ENCODE measurements at regions not wholly inside any gene's neighbourhood (a gene's known extent, or its start where the extent isn't known, plus 50 kb on each side); places are given as distances from the start of the nearest gene placed in this dataset.
"Not testable (repeated sequence)": the region's sequence is repeated elsewhere in the genome, so short reads cannot be mapped to it uniquely, and the experiment has no call there.

DNA sequence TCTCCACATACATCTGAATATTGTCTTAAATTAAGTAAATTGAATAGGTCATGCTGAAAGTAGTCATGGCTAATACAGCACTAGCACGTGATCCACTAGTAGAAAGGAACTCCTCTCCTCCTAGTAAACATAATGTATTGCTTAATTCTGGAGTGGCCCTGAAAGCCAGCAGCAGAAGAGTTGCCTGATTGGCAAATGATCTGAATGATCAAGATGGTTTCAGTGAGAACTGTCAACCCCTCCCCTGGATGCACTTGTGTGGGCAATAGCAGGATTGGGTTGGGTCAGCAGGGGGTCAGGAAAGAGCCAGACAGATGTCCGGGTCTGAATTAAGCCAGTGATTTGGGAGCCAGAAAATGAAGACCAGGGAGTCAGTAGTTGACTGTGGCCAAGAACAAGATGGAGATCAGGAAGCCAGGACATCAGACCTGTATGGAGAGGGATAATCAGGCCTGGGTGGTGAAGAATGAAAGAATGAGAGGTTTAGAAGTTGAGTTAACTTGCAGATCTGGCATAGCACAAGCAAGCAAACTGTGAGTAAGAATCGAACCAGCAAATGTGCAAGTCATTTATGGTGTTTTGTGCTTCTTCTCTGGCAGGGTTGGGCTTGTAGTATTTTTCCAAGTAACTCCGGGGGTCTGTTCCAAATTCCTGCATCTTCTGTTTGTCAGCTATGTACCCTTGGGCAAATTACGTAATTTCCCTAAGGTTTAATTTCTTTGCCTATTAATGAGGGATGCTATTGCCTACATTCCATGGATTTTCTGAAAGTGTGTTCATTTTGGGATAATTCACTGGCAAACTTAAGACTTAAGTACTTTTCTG is 304.9 kb downstream of the CD109 start:
- ChIA-PET CTCF (no interaction called here), POLR2A (no interaction called here)
- DNase-seq, result no peak
- Mint-ChIP-seq H3K27me3 (ENCODE audit: low read depth) (no peaks in the 10 kb centered on the region), H3K27ac (no peak overlapping the region), H3K9me3 (ENCODE audit: insufficient read depth) (peaks cover 7% of the 10 kb centered on the region), H3K4me1 (ENCODE audit: low read depth) (no peaks in the 10 kb centered on the region), H3K36me3 (ENCODE audit: low read depth) (no peaks in the 10 kb centered on the region), H3K4me3 (no peak overlapping the region)
- ATAC-seq, result no peak

DNA sequence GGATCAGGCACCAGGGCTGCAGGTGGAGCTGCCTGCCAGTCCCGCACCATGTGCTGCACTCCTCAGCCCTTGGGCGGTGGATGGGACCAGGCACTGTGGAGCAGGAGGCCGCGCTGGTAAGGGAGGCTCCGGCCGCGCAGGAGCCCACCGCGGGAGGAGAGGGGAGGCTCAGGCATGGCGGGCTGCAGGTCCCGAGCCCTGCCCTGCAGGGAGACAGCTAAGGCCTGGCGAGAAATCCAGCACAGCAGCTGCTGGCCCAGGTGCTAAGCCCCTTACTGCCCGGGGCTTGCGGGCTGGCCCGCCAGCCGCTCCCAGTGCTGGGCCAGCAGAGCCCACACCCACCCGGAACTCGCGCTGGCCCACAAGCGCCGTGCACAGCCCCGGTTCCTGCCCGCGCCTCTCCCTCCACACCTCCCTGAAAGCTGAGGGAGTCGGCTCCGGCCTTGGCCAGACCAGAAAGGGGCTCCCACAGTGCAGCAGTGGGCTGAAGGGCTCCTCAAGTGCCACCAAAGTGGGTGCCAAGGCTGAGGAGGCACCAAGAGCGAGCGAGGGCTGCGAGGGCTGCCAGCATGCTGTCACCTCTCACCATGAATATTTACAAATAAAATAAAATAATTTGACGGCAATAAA is 294.7 kb downstream of the CD109 start:
- H3K4me1 Mint-ChIP-seq (ENCODE audit: low read depth); H3K4me3 Mint-ChIP-seq; H3K36me3 Mint-ChIP-seq (ENCODE audit: low read depth); H3K27ac Mint-ChIP-seq; ATAC-seq; CTCF ChIA-PET; DNase-seq; H3K9me3 Mint-ChIP-seq (ENCODE audit: insufficient read depth); H3K27me3 Mint-ChIP-seq (ENCODE audit: low read depth): not testable (repeated sequence)
- POLR2A ChIA-PET, result interaction anchor here (0.6 kb wide), 1 partner anchor 130 kb away, joined by 3 read pairs; no protein-coding TSS in a partner anchor

DNA sequence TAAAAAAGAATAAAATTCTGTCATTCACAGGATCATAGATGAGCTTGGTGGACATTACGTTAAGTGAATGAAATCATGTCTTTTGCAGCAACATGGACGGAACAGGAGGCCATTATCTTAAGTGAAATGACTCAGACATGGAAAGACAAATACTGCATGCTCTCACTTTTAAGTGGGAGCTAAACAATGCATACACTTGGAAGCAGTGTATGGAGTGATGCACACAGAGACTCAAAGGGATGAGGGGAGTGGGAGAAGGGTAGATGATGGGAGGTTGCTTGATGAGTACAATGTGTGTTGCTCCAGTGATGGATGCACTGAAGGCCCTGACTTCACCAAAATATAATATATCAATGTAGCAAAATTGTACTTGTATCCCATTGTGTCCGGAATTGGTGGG is 293.4 kb downstream of the CD109 start:
- CTCF ChIA-PET, result no interaction called here
- H3K36me3 Mint-ChIP-seq (ENCODE audit: low read depth), result no peaks in the 10 kb centered on the region
- POLR2A ChIA-PET, result no interaction called here
- H3K4me1 Mint-ChIP-seq (ENCODE audit: low read depth), result no peaks in the 10 kb centered on the region
- H3K27me3 Mint-ChIP-seq (ENCODE audit: low read depth), result no peaks in the 10 kb centered on the region
- ATAC-seq, result no peak
- no peak for DNase-seq
- H3K27ac Mint-ChIP-seq, result no peak overlapping the region
- no peak overlapping the region for H3K4me3 Mint-ChIP-seq
- H3K9me3 Mint-ChIP-seq (ENCODE audit: insufficient read depth), result no peaks in the 10 kb centered on the region

DNA sequence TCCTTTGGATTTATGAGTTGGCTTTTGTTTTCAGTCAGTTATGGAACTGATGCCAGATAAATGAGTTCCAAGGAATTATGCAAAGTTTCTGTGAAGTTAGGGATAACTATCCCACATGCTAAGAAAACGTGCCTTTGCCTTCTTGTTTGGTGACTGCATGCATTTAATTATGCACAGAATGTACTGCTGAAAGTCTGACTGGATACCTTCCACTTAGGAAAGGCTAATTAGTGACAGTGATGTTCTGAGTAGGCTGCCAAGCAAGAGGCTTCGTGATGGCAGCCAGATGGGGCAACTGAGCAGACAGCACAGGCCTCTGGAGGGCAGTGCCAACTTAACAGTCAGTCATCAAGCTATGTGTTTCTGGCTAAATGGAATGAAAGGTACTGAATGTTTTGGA is 289.9 kb downstream of the CD109 start:
- DNase-seq (no peak), ATAC-seq (no peak)
- no peak overlapping the region for H3K4me3 Mint-ChIP-seq
- no peaks in the 10 kb centered on the region for H3K4me1 Mint-ChIP-seq (ENCODE audit: low read depth)
- H3K27me3 Mint-ChIP-seq (ENCODE audit: low read depth), result peaks cover 2% of the 10 kb centered on the region
- H3K9me3 Mint-ChIP-seq (ENCODE audit: insufficient read depth), result no peaks in the 10 kb centered on the region
- CTCF ChIA-PET, result interaction anchor here (0.7 kb wide), 2 partner anchors 279 to 1222 kb away, joined by 3 read pairs; no protein-coding TSS in a partner anchor
- H3K36me3 Mint-ChIP-seq (ENCODE audit: low read depth), result no peaks in the 10 kb centered on the region
- H3K27ac Mint-ChIP-seq, result no peak overlapping the region
- POLR2A ChIA-PET, result no interaction called here

DNA sequence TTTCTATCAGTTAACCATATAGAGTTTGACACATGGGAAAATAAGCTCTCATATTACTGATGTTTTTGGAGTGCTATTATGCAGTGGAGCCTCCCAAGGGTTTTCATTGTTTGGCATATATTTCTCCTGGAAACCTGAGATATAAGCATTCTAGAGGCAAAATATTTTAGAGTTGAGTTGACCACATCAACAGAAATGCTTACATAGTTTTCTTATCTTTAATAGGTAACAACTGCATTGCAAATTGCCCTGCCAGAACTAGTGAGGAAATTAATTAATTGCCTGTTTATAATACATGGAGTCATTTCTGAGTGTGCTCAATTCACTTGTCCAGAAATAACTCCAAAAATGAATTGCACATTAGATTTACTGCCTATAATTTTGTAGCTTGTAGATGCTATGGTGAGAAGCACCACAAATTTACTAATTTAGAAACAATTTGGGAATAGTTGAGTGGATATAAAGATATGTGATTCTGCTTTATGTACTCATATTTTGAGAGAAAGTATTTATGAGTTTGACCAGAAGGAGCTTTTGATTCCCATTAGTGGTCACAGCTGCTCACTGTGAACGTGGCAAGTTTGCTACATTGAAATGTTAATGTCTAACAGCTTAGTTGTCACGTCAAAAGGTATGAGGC is 288.7 kb downstream of the CD109 start:
- ChIA-PET POLR2A (no interaction called here), CTCF (no interaction called here)
- H3K4me1 Mint-ChIP-seq (ENCODE audit: low read depth), result no peaks in the 10 kb centered on the region
- peaks cover 2% of the 10 kb centered on the region for H3K27me3 Mint-ChIP-seq (ENCODE audit: low read depth)
- ATAC-seq (no peak), DNase-seq (no peak)
- no peak overlapping the region for H3K27ac Mint-ChIP-seq
- H3K36me3 Mint-ChIP-seq (ENCODE audit: low read depth), result no peaks in the 10 kb centered on the region
- H3K9me3 Mint-ChIP-seq (ENCODE audit: insufficient read depth), result no peaks in the 10 kb centered on the region
- H3K4me3 Mint-ChIP-seq, result no peak overlapping the region

DNA sequence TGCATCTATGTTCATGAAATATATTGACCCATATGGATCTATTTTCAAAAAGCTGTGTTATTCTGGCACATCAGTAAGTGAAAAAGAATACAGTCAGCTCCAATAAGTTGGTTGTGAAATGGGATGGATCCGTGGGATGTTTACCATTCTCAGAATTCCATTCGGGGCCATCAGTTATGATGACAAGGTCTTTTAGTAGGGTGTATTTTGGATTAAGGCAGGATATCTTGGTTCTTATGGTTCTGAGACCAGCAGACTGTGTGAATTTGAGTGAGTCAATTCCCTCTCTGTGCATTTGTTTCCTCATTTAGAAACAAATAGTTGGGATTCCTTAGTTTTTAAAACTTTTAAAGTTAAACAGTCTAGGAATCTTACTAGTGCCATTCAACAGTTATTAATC is 287.4 kb downstream of the CD109 start:
- peaks cover 2% of the 10 kb centered on the region for H3K27me3 Mint-ChIP-seq (ENCODE audit: low read depth)
- H3K27ac Mint-ChIP-seq, result no peak overlapping the region
- no peaks in the 10 kb centered on the region for H3K36me3 Mint-ChIP-seq (ENCODE audit: low read depth)
- POLR2A ChIA-PET, result no interaction called here
- DNase-seq (no peak), ATAC-seq (no peak)
- CTCF ChIA-PET, result no interaction called here
- H3K4me1 Mint-ChIP-seq (ENCODE audit: low read depth), result no peaks in the 10 kb centered on the region
- H3K9me3 Mint-ChIP-seq (ENCODE audit: insufficient read depth), result no peaks in the 10 kb centered on the region
- H3K4me3 Mint-ChIP-seq, result no peak overlapping the region

DNA sequence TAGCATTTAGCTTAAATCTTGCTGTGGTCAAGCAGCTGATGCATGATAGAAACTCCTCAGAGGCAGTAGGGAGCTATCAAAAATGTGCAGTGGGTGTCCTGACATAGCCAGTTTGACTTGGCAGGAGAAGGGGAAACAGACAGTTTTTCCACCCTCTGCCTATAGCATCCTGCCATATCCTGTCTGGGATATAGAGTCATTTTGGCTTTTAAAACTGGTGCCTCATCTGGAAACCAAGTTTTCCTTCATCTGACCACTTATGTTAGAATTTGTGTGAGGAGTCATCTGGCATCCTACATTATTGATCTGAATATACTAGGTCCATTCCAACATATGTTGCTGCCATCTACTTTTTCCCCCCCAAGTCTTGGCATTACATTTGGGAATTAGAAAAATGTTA is 284.1 kb downstream of the CD109 start:
- ATAC-seq, result no peak
- Mint-ChIP-seq H3K4me1 (ENCODE audit: low read depth) (no peaks in the 10 kb centered on the region), H3K9me3 (ENCODE audit: insufficient read depth) (no peaks in the 10 kb centered on the region), H3K27me3 (ENCODE audit: low read depth) (peaks cover 2% of the 10 kb centered on the region), H3K4me3 (no peak overlapping the region), H3K36me3 (ENCODE audit: low read depth) (no peaks in the 10 kb centered on the region), H3K27ac (no peak overlapping the region)
- no peak for DNase-seq
- ChIA-PET POLR2A (no interaction called here), CTCF (interaction anchor here (0.7 kb wide), 1 partner anchor 124 kb away, joined by 3 read pairs; no protein-coding TSS in a partner anchor)

DNA sequence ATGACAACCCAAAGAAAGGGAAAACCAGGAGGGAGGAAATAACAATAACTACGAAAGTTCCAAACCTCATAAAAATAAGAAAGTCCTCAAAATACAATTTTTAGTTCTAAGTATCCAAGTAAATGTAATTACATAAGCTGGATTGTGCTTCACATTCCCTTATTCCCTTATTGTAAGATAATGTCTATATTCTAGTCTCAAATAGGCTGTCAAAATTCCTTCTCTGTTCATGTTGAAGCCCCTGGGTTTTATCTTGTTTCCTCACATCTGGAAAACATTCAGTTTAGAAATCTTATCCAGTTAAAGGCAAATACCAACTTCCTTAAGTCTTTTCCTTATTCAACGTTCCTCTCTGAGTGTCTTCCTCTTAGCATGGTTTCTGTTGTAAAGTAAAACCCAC is 282.3 kb downstream of the CD109 start:
- Mint-ChIP-seq H3K36me3 (ENCODE audit: low read depth) (no peaks in the 10 kb centered on the region), H3K9me3 (ENCODE audit: insufficient read depth) (no peaks in the 10 kb centered on the region), H3K27me3 (ENCODE audit: low read depth) (peaks cover 2% of the 10 kb centered on the region), H3K27ac (no peak overlapping the region), H3K4me1 (ENCODE audit: low read depth) (no peaks in the 10 kb centered on the region), H3K4me3 (no peak overlapping the region)
- ATAC-seq (no peak), DNase-seq (no peak)
- ChIA-PET POLR2A (no interaction called here), CTCF (no interaction called here)

DNA sequence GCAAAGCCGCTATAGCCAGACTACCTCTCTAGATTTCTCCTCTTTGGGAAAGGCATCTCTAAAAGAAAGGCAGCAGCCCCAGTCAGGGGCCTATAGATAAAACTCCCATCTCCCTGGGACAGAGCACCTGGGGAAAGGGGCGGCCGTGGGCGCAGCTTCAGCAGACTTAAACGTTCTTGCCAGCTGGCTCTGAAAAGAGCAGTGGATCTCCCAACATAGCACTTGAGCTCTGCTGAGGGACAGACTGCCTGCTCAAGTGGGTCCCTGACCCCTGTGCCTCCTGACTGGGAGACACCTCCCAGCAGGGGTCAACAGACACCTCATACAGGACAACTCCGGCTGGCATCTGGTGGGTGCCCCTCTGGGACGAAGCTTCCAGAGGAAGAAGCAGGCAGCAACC is 276.5 kb downstream of the CD109 start:
- H3K27ac Mint-ChIP-seq; H3K36me3 Mint-ChIP-seq (ENCODE audit: low read depth); ATAC-seq; H3K9me3 Mint-ChIP-seq (ENCODE audit: insufficient read depth); CTCF ChIA-PET; H3K4me1 Mint-ChIP-seq (ENCODE audit: low read depth); DNase-seq; H3K27me3 Mint-ChIP-seq (ENCODE audit: low read depth); POLR2A ChIA-PET; H3K4me3 Mint-ChIP-seq: not testable (repeated sequence)

DNA sequence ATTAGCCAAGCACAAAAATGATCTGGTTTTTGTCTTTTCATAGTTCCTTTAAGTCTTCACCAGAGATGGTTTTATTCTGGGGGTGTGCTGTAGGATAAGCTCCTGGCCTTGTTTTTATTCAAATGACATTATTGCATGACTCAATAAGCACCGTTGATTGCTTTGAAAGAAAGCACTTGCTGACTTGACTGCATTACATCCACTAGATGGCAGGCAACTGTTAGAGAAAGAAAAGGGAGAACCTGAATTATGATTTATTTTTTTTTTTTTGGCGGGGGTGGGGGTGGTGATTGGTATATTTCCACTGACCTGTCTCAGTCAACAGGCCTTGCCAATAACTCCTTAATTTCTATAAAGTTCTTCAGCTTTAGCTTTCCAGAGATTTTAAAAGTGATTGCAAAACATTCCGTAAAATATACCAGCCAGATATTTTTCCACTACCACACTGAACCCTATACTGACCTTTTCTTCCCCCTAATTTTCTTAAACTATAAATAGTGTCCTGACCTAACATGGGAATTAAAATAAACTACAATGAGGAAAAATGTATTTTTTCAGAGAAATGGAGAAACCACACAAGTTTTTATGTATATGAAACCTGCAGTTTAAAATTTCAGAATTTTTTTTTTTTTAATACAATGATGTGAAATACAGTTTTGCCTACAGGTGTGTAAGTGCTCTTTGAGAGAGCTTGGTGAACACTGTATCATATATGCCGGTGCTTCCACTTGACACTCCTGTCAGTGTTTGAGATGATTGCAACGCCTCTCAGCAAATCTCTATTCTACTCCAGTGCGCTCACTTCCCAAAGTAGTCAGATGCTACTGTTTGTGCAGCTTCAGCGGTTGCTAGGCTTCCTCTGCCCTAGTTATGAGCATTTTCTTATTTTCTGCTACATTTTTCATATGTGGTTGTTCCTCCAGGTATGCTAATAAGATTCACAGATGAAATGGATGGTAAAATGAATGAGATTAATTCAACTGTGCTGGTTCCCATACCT is 274.3 kb downstream of the CD109 start:
- Mint-ChIP-seq H3K4me1 (ENCODE audit: low read depth) (no peaks in the 10 kb centered on the region), H3K27ac (no peak overlapping the region), H3K9me3 (ENCODE audit: insufficient read depth) (no peaks in the 10 kb centered on the region), H3K36me3 (ENCODE audit: low read depth) (no peaks in the 10 kb centered on the region), H3K27me3 (ENCODE audit: low read depth) (no peaks in the 10 kb centered on the region), H3K4me3 (no peak overlapping the region)
- ATAC-seq, result no peak
- POLR2A ChIA-PET, result no interaction called here
- no peak for DNase-seq
- CTCF ChIA-PET, result interaction anchor here (0.7 to 1.4 kb wide), 5 partner anchors 121 to 1239 kb away, joined by 3 to 11 read pairs (median 3); no protein-coding TSS in a partner anchor

DNA sequence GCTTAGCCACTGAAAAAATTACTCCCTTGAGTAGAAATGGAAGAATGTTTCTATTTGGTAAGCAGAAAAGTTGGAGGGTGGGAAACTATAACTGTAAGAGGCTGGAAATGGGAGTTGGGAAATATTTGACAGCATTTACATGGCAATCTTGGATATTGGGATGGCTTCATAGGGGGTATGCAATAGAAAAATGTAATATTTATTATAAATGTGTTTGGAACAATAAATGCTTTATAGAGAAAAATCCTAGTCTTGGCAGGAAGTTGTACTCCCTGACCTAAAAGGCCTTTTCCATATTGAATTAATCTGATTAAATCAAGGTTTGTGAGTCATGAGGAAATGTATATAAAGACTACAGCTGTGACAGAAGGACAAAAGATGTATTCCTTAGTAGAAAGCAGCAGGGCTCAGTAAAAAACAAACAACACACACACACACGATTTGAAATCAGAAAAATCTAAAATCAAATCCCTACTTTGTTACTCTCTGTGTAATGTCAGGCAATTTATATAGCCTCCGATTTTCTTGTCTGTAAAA is 272.3 kb downstream of the CD109 start:
- H3K9me3 Mint-ChIP-seq (ENCODE audit: insufficient read depth), result no peaks in the 10 kb centered on the region
- DNase-seq, result no peak
- ChIA-PET POLR2A (no interaction called here), CTCF (interaction anchor here (1.0 kb wide), 1 partner anchor 112 kb away, joined by 3 read pairs; no protein-coding TSS in a partner anchor)
- no peak overlapping the region for H3K27ac Mint-ChIP-seq
- no peak for ATAC-seq
- H3K27me3 Mint-ChIP-seq (ENCODE audit: low read depth), result no peaks in the 10 kb centered on the region
- no peaks in the 10 kb centered on the region for H3K36me3 Mint-ChIP-seq (ENCODE audit: low read depth)
- no peak overlapping the region for H3K4me3 Mint-ChIP-seq
- H3K4me1 Mint-ChIP-seq (ENCODE audit: low read depth), result no peaks in the 10 kb centered on the region

All from activated CD8-positive, alpha-beta T cell treated with anti-CD3 and anti-CD28 coated beads, Interleukin-2, amount 10 ng/mL, durations not matched to agents 7 days and 5 days (primary cell).